GM12864 (cell line): ENCODE measurements at regions not wholly inside any gene's neighbourhood (a gene's known extent, or its start where the extent isn't known, plus 50 kb on each side); places are given as distances from the start of the nearest gene placed in this dataset.

Source experiments
- DNase-seq: peaks from one replicate; pipeline ENCODE4 v3.0.0-alpha.2; 2011; ENCODE audit warnings: low read depth
- H3K4me3 ChIP-seq: 2 replicates; pipeline ENCODE4 v1.5.1; 2011; ENCODE audit warnings: mild to moderate bottlenecking, low read depth, low read length, control low read depth
- TF ChIP-seq, protein P1 (sequence below): IDR thresholded peaks from 2 replicates; pipeline ENCODE4 v1.5.1; 2011; ENCODE audit warnings: low read depth, mild to moderate bottlenecking, moderate library complexity, low read length, control low read depth, inconsistent platforms; ENCODE audit errors: missing control alignments

DNA sequence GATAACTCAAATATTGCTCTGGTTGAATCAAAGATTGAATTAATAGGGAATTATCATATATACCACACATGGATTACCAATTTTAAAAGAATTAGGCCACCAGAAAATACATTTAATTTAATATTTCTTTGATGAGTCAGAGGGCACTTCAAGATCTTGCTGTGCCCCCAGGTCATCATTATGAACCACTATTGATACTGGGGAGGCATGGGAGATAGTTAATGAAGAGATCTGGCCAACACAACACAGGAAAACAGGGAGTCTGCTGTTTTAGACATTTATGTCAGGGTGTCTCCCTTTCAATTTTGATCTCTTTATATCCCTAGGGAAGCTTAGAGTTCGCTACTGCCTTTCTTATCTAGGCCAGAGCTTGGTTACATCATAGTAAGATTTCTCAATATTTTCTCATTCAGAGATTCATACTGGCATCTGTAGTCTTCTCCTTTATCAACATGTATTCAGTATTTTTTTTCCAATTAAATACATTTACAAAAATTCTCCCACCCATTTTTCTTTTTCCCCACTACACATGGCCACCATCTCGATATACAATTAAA is 158.3 kb upstream of the ZFHX3 start:
- TF ChIP-seq, protein P1, sequence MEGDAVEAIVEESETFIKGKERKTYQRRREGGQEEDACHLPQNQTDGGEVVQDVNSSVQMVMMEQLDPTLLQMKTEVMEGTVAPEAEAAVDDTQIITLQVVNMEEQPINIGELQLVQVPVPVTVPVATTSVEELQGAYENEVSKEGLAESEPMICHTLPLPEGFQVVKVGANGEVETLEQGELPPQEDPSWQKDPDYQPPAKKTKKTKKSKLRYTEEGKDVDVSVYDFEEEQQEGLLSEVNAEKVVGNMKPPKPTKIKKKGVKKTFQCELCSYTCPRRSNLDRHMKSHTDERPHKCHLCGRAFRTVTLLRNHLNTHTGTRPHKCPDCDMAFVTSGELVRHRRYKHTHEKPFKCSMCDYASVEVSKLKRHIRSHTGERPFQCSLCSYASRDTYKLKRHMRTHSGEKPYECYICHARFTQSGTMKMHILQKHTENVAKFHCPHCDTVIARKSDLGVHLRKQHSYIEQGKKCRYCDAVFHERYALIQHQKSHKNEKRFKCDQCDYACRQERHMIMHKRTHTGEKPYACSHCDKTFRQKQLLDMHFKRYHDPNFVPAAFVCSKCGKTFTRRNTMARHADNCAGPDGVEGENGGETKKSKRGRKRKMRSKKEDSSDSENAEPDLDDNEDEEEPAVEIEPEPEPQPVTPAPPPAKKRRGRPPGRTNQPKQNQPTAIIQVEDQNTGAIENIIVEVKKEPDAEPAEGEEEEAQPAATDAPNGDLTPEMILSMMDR, result no peak
- DNase-seq, result no peak
- H3K4me3 ChIP-seq, result no peak overlapping the region

DNA sequence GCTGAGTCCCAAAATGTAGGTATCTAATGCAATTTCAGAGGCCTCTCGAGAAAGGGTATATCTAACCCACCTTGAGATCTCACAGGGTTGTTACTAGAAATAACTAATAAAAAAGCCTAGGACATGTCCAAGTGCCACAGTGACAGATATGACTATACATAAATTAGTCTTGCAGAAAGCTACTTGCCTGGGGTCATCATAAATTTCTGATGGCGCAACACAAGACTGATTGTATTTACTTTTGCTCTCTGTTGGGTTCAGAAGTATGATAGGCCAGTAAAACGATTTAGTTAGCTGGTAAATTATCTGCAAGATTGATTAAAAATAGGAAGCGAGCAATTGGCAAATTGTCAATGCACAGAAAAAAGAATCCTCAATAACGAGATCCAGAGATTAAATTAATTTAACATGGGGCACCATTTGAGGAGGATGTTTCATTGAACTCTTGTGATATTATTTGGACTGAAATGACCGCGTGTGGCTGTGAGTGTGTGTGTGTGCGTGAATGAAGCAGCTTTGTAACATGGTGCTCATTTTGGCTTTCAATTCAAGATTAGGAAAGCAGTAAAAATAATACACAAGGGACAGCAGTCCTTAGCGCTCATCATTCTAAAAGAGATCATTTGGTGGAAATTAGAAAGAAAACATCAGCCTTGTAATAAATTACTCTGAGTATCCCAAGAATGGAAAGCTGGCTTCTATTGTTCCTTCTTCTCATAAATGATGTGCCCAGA is 157.4 kb upstream of the ZFHX3 start:
- DNase-seq, result no peak
- TF ChIP-seq, protein P1, result no peak
- no peak overlapping the region for H3K4me3 ChIP-seq

DNA sequence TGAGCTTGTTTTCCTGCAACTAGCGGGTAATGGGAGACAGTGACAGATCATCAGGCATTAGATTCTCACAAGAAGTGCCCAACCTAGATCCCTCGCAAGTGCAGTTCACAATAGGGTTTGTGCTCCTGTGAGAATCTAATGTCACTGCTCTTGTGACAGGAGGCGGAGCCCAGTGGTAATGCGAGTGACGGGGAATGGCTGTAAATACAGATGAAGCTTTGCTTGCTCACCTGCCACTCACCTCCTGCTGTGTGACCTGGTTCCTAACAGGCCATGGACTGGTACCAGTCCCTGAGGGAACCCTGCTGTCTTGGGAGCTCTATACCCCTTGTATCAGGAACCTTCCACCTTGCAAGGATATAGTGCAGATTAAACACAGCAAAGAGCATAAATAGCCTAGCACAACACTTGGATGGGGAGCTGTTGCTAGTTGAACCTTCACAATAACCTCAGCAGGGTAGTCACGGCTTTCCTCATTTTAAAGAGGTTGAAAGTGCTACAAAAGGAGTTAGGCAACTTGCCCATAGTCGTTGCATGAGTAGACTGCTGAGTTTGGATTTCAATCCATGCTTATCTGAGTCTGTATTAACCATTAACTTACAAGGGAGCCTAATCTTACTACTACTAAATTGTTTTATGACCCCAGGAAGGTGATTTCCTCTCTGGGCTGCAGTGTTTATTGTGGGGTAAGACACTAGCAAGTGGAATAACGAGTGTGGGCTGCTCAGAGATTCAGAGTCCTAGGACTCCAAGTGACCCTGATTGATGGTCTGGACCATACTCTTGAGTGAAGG is 156.6 kb upstream of the ZFHX3 start:
- no peak for DNase-seq

DNA sequence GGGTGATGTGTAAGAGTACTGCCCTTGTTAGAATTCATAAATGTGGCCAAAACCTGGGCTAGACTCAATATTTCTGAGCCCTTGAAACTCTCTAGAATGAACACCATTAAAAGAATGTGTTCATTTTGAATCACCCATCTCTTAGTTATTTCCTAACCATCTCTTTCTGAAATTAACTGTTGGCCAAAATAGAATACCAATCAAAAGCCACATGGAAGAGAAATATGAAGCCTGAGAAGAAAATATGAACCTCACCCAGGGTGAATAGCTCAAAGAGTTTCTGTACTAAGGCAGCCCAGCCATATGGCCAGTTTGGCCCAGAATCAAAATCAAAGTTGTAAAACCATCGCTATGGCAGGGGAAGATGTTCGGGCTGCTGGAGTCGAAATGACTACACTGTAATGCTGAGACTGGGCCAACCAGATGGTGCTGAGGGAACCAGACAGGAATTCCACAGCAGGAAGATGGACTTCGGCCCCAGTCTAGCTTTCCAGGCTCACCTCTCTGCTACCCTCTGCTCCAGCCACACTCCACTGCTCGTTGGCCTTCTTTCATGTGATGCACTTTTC is 154.3 kb upstream of the ZFHX3 start:
- no peak overlapping the region for H3K4me3 ChIP-seq

More for the DNA sequence above, 156.6 kb upstream of the ZFHX3 start:
- TF ChIP-seq, protein P1, result no peak
- no peak overlapping the region for H3K4me3 ChIP-seq

DNA sequence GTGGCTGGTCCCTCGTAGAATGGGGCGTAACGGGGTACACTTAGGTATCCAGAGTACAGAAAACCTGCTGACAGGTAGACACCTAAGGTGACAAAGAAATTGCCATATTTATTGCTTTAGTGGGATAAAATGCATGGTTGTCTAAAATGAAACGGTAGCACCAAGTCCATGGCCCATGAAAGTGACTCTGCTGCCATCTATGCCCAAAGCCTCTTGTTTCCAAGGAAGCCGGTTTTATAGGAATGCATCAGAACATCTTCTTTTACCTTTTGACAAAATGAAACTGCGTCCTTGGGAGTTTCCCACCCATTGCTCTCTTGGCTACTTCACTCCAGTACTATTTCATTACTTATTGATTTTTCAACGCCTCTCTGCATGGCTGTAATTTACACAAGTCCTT is 151.3 kb upstream of the ZFHX3 start:
- TF ChIP-seq, protein P1, result no peak
- DNase-seq, result no peak
- no peak overlapping the region for H3K4me3 ChIP-seq

More for the DNA sequence above, 154.3 kb upstream of the ZFHX3 start:
- TF ChIP-seq, protein P1, result no peak
- no peak for DNase-seq

DNA sequence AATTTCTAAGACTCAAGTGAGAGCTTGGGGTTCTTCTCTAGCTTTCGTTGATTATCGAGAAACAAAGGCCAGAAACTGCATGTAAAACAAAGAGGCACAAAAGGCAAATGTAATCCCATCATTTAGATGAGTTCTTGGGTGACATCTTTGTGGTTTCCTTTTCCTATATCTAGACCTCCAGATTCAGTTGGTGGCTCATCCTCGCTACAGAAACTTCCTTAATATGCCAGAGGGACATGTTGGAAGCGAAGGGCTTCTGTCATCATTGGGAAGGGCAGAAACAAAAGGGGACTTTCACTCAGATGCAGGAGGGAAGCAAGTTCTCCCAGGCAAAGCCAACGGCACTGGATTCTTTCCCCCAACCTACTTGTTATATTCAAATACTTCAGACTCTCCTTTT is 150.6 kb upstream of the ZFHX3 start:
- no peak overlapping the region for H3K4me3 ChIP-seq
- TF ChIP-seq, protein P1, result no peak
- DNase-seq, result no peak
